Osteocyte (in vitro differentiated cells): ENCODE measurements at regions not wholly inside any gene's neighbourhood (a gene's known extent, or its start where the extent isn't known, plus 50 kb on each side); places are given as distances from the start of the nearest gene placed in this dataset.

Experiments used
- DNase-seq: peaks from one replicate; pipeline ENCODE4 v3.0.0; 2021; ENCODE audit warnings: mixed read lengths; ENCODE audit not compliant: unreplicated experiment; ENCODE audit errors: extremely low spot score
- H3K27ac Mint-ChIP-seq: one replicate; pipeline ENCODE4 v1.8.0; 2021; ENCODE audit warnings: mild to moderate bottlenecking, mixed read lengths; ENCODE audit not compliant: unreplicated experiment
- H3K27me3 Mint-ChIP-seq: one replicate; pipeline ENCODE4 v1.8.0; 2021; ENCODE audit warnings: mixed read lengths; ENCODE audit not compliant: unreplicated experiment
- H3K36me3 Mint-ChIP-seq: one replicate; pipeline ENCODE4 v1.8.0; 2021; ENCODE audit warnings: mixed read lengths; ENCODE audit not compliant: unreplicated experiment
- H3K4me1 Mint-ChIP-seq: one replicate; pipeline ENCODE4 v1.8.0; 2021; ENCODE audit warnings: mixed read lengths; ENCODE audit not compliant: unreplicated experiment
- H3K4me3 Mint-ChIP-seq: one replicate; pipeline ENCODE4 v1.8.0; 2021; ENCODE audit warnings: mild to moderate bottlenecking, moderate library complexity, mixed read lengths; ENCODE audit not compliant: unreplicated experiment
- H3K9me3 Mint-ChIP-seq: one replicate; pipeline ENCODE4 v1.8.0; 2021; ENCODE audit warnings: mixed read lengths; ENCODE audit not compliant: unreplicated experiment
- CTCF ChIP-seq: fragments of 200-600 bp; sonication (generic); IDR thresholded peaks from 2 replicates; pipeline ENCODE4 v1.5.0; 2021; ENCODE audit warnings: antibody characterized with exemption, mild to moderate bottlenecking, moderate library complexity

DNA sequence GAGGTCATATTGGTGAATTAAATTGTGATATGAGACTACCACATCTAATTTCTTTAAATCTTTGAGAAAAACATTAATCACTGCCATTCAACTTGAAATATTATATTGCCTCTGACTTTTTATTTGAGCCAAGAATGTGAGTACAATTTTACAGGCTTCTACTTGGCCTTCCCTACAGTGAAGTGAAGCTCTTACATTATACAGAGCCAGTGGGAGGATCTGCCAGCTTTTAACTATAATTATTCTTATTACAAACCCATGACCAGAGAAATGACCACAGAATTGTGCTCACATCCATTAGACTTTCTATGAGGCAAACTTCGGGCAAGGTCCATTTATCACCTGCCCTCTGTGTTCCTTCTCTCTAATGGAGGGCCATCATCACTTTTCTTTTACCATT is 114.2 kb downstream of the RERGL start:
- Mint-ChIP-seq H3K27me3 (peaks cover 17% of the 10 kb centered on the region), H3K4me1 (no peaks in the 10 kb centered on the region), H3K4me3 (no peak overlapping the region), H3K36me3 (no peaks in the 10 kb centered on the region), H3K9me3 (no peaks in the 10 kb centered on the region), H3K27ac (no peak overlapping the region)
- no peak for TF ChIP-seq CTCF
- no peak for DNase-seq

DNA sequence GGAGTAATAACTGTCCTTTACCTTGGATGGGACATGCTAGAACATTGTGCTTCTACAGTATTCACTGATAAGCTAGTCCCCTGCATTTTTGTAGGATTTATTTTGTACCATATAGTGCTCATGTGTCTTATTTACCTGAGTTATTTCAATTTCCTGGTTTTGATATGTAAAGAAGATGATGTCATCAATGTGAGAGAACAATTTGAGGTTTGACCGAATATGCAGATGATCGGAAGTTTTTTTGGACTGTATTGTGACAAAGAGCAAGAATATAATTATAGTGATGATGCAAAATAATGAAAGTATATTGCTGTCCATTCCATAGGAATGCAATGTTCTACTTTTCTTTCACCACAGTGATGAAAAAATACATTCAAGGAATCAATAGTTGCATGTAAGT is 114.8 kb downstream of the RERGL start:
- no peak overlapping the region for H3K4me3 Mint-ChIP-seq

DNA sequence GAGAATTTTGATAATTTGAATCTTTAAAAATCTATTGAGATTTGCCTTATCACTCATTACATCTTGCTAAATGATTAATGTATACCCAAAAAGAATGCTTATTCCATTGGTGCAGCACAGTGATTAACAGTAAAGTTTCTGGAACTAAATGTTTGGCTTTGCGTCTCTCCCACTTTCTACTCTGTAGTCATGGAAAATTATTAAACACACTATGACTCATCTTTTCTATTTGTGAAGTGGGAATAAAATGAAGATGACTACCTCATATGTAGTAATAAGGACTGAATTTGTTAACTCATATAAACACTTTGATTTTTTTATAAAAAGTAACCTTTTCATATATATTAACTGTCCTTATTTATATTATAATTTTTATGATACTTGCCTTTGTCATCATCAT is 118.1 kb downstream of the RERGL start:
- TF ChIP-seq CTCF: no peak
- Mint-ChIP-seq H3K9me3 (no peaks in the 10 kb centered on the region), H3K36me3 (no peaks in the 10 kb centered on the region), H3K4me3 (no peak overlapping the region), H3K27me3 (peaks cover 13% of the 10 kb centered on the region), H3K4me1 (no peaks in the 10 kb centered on the region), H3K27ac (no peak overlapping the region)
- DNase-seq: no peak

More for the DNA sequence above, 114.8 kb downstream of the RERGL start:
- H3K4me1 Mint-ChIP-seq: no peaks in the 10 kb centered on the region
- H3K9me3 Mint-ChIP-seq: no peaks in the 10 kb centered on the region
- H3K27ac Mint-ChIP-seq: no peak overlapping the region
- TF ChIP-seq CTCF: no peak
- H3K27me3 Mint-ChIP-seq: peaks cover 18% of the 10 kb centered on the region
- DNase-seq: no peak
- no peaks in the 10 kb centered on the region for H3K36me3 Mint-ChIP-seq

- Mint-ChIP-seq H3K9me3 (no peaks in the 10 kb centered on the region), H3K27ac (no peak overlapping the region), H3K4me1 (no peaks in the 10 kb centered on the region), H3K4me3 (no peak overlapping the region), H3K27me3 (peaks cover 19% of the 10 kb centered on the region), H3K36me3 (no peaks in the 10 kb centered on the region)
- no peak for DNase-seq
- TF ChIP-seq CTCF: no peak
These were observed 135.2 kb downstream of the RERGL start for GRCh38 chr12:17954788-17955187.

GRCh38 chr12:17950898-17951297 is 139.1 kb downstream of the RERGL start:
- no peak overlapping the region for H3K27ac Mint-ChIP-seq
- H3K27me3 Mint-ChIP-seq: peaks cover 16% of the 10 kb centered on the region
- H3K9me3 Mint-ChIP-seq: no peaks in the 10 kb centered on the region
- H3K4me3 Mint-ChIP-seq: no peak overlapping the region
- no peak for TF ChIP-seq CTCF
- DNase-seq: no peak
- no peaks in the 10 kb centered on the region for H3K4me1 Mint-ChIP-seq
- H3K36me3 Mint-ChIP-seq: no peaks in the 10 kb centered on the region
